ENCODE measurements at regions not wholly inside any gene's neighbourhood (a gene's known extent, or its start where the extent isn't known, plus 50 kb on each side); places are given as distances from the start of the nearest gene placed in this dataset.
A peak's percentile ranks its signal among the peaks of the same experiment; 100 is the strongest.

- no peak overlapping the region for H3K27ac Mint-ChIP-seq
- no peak overlapping the region for H3K27ac ChIP-seq
- peaks cover 3% of the 10 kb centered on the region for H3K4me1 ChIP-seq
- H3K27me3 ChIP-seq, result peaks cover 7% of the 10 kb centered on the region
- no peaks in the 10 kb centered on the region for H3K79me2 ChIP-seq (ENCODE audit: low read depth)
- H2AFZ ChIP-seq (replicated peaks), result no peak overlapping the region
- peaks cover 6% of the 10 kb centered on the region for H3K9me3 Mint-ChIP-seq
- H3K36me3 Mint-ChIP-seq, result peaks cover 5% of the 10 kb centered on the region
- no peaks in the 10 kb centered on the region for H4K20me1 ChIP-seq (ENCODE audit: low read depth)
- no peaks in the 10 kb centered on the region for H3F3A ChIP-seq (ENCODE audit: low read depth)
- no peak overlapping the region for H3K4me3 Mint-ChIP-seq
- no peak for DNase-seq (ENCODE audit: low spot score)
- no peaks in the 10 kb centered on the region for H3K36me3 ChIP-seq
- peaks cover 39% of the 10 kb centered on the region for H3K4me1 Mint-ChIP-seq
- H3K27me3 Mint-ChIP-seq (ENCODE audit: insufficient read depth, low read depth), result peaks cover 13% of the 10 kb centered on the region
- TF ChIP-seq EZH2phosphoT487 (IDR thresholded peaks at IDR 0.05) (no peak), CTCF (IDR thresholded peaks at IDR 0.05) (no peak), EZH2 (IDR thresholded peaks at IDR 0.05) (no peak)
- H3K4me2 ChIP-seq, result no peak overlapping the region
- H3K9me3 ChIP-seq (ENCODE audit: low read depth), result no peaks in the 10 kb centered on the region
- no peak overlapping the region for H3K9ac ChIP-seq
- no peak overlapping the region for H3K4me3 ChIP-seq
Measured at GRCh38 chr11:116471608-116472256, 301.1 kb downstream of the BUD13 start.

- Mint-ChIP-seq H3K27me3 (ENCODE audit: insufficient read depth, low read depth) (peaks cover 14% of the 10 kb centered on the region), H3K27ac (no peak overlapping the region), H3K4me3 (no peak overlapping the region), H3K4me1 (peaks cover 35% of the 10 kb centered on the region), H3K9me3 (peaks cover 6% of the 10 kb centered on the region), H3K36me3 (peaks cover 5% of the 10 kb centered on the region)
- Histone ChIP-seq H3K27ac (no peak overlapping the region), H3K79me2 (ENCODE audit: low read depth) (no peaks in the 10 kb centered on the region), H3K9me3 (ENCODE audit: low read depth) (no peaks in the 10 kb centered on the region), H3K27me3 (no peaks in the 10 kb centered on the region), H3F3A (ENCODE audit: low read depth) (no peaks in the 10 kb centered on the region), H3K4me2 (no peak overlapping the region), H3K9ac (no peak overlapping the region), H3K4me1 (peaks cover 7% of the 10 kb centered on the region), H4K20me1 (ENCODE audit: low read depth) (no peaks in the 10 kb centered on the region), H3K36me3 (no peaks in the 10 kb centered on the region), H2AFZ (replicated peaks) (no peak overlapping the region), H3K4me3 (no peak overlapping the region)
- DNase-seq (ENCODE audit: low spot score), result no peak
- TF ChIP-seq EZH2phosphoT487 (IDR thresholded peaks at IDR 0.05), result no peak
- TF ChIP-seq CTCF (IDR thresholded peaks at IDR 0.05), result no peak
- TF ChIP-seq EZH2 (IDR thresholded peaks at IDR 0.05), result no peak
Measured at GRCh38 chr11:116468699-116469098, 304.1 kb downstream of the BUD13 start.

GRCh38 chr11:116467823-116468222 lies 305.0 kb downstream of the BUD13 start:
- no peaks in the 10 kb centered on the region for H3K27me3 ChIP-seq
- Mint-ChIP-seq H3K27me3 (ENCODE audit: insufficient read depth, low read depth) (peaks cover 14% of the 10 kb centered on the region), H3K36me3 (peaks cover 5% of the 10 kb centered on the region), H3K9me3 (peaks cover 6% of the 10 kb centered on the region), H3K27ac (peak overlapping the region; percentile 38), H3K4me3 (no peak overlapping the region), H3K4me1 (peaks cover 30% of the 10 kb centered on the region)
- peaks cover 7% of the 10 kb centered on the region for H3K4me1 ChIP-seq
- no peaks in the 10 kb centered on the region for H4K20me1 ChIP-seq (ENCODE audit: low read depth)
- no peak overlapping the region for H3K4me3 ChIP-seq
- H3K9ac ChIP-seq, result no peak overlapping the region
- no peak overlapping the region for H3K4me2 ChIP-seq
- no peaks in the 10 kb centered on the region for H3K36me3 ChIP-seq
- no peak for DNase-seq (ENCODE audit: low spot score)
- no peaks in the 10 kb centered on the region for H3K79me2 ChIP-seq (ENCODE audit: low read depth)
- H3K9me3 ChIP-seq (ENCODE audit: low read depth), result no peaks in the 10 kb centered on the region
- no peak overlapping the region for H3K27ac ChIP-seq
- no peaks in the 10 kb centered on the region for H3F3A ChIP-seq (ENCODE audit: low read depth)
- TF ChIP-seq CTCF (IDR thresholded peaks at IDR 0.05) (no peak), EZH2phosphoT487 (IDR thresholded peaks at IDR 0.05) (no peak), EZH2 (IDR thresholded peaks at IDR 0.05) (no peak)
- H2AFZ ChIP-seq (replicated peaks), result no peak overlapping the region
